WERI-Rb-1 (cell line): ENCODE measurements at regions not wholly inside any gene's neighbourhood (a gene's known extent, or its start where the extent isn't known, plus 50 kb on each side); places are given as distances from the start of the nearest gene placed in this dataset.
"Not testable (repeated sequence)": the region's sequence is repeated elsewhere in the genome, so short reads cannot be mapped to it uniquely, and the experiment has no call there.

Source experiments
- DNase-seq: peaks from one replicate; pipeline ENCODE4 v3.0.0-alpha.2; 2020
- H3K27ac ChIP-seq: fragments of 250-450 bp; sonication (Bioruptor Pico); 2 replicates; pipeline ENCODE4 v1.5.1; 2020; ENCODE audit warnings: mild to moderate bottlenecking, moderate library complexity
- H3K27me3 ChIP-seq: fragments of 250-450 bp; sonication (Bioruptor Pico); 2 replicates; pipeline ENCODE4 v1.5.1; 2021; ENCODE audit warnings: mild to moderate bottlenecking, low read depth, moderate library complexity; ENCODE audit not compliant: insufficient read depth, severe bottlenecking
- H3K36me3 ChIP-seq: fragments of 250-450 bp; sonication (Bioruptor Pico); 2 replicates; pipeline ENCODE4 v1.5.1; 2020; ENCODE audit warnings: mild to moderate bottlenecking, moderate library complexity
- H3K4me3 ChIP-seq: 2 replicates; pipeline ENCODE4 v1.5.1; 2011; ENCODE audit warnings: low read depth, mild to moderate bottlenecking, control low read depth, low read length
- H3K9me3 ChIP-seq: fragments of 250-450 bp; sonication (Bioruptor Pico); 2 replicates; pipeline ENCODE4 v1.5.1; 2021; ENCODE audit warnings: mild to moderate bottlenecking, moderate library complexity; ENCODE audit not compliant: severe bottlenecking
- TF ChIP-seq, protein P1 (sequence below): IDR thresholded peaks from 2 replicates; pipeline ENCODE4 v1.5.1; 2011; ENCODE audit warnings: low read depth, mild to moderate bottlenecking, control low read depth, inconsistent platforms, low read length

DNA sequence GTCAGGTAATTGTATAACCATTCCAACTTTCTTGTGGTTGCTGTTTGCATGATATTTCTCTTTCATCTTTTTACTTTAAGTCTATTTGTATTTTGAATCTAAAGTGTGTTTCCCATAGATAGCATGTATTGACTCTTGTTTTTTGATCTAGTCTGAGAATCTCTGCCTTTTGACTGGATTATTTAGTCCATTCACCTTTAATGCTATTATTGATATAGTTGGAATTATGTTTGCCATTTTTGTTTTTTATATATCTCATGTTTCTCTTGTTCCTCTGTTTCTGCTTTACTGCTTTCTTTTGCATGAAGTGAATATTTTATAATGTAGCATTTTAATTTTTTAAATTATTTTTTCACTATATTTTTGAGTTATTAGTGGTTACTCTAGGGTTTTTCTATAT lies 103.9 kb upstream of the PMCH start:
- TF ChIP-seq, protein P1, sequence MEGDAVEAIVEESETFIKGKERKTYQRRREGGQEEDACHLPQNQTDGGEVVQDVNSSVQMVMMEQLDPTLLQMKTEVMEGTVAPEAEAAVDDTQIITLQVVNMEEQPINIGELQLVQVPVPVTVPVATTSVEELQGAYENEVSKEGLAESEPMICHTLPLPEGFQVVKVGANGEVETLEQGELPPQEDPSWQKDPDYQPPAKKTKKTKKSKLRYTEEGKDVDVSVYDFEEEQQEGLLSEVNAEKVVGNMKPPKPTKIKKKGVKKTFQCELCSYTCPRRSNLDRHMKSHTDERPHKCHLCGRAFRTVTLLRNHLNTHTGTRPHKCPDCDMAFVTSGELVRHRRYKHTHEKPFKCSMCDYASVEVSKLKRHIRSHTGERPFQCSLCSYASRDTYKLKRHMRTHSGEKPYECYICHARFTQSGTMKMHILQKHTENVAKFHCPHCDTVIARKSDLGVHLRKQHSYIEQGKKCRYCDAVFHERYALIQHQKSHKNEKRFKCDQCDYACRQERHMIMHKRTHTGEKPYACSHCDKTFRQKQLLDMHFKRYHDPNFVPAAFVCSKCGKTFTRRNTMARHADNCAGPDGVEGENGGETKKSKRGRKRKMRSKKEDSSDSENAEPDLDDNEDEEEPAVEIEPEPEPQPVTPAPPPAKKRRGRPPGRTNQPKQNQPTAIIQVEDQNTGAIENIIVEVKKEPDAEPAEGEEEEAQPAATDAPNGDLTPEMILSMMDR = no peak
- no peaks in the 10 kb centered on the region for H3K36me3 ChIP-seq

DNA sequence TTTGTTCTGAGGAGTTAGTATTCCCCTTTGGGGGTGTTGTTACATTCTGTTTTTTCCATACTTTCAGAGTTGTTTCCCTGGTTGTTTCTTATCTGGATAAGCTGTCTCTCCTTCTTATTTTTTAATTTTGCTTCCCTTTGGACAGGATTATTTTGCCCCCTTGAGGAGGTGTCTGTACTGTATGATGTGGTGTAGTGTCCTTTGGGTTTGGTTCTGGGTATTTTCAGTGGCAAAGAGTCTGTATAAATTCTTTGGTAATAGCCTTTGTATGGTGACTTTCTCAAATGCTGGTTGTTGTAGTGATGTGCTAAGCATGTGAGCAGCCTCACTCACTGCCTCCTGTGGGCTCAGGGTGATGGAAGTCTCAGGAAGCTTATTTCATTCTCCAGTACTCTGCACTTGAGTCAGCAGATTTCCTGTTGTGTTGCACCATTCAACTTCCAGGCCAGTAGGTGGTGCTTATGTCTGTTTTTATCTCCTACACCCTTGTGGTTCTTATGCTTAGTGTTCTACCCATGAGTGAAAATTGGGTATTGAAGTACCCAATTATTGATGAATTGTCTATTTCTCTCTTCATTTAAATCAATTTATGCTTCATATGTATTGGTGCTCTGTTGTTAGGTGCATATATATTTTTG lies 103.3 kb upstream of the PMCH start:
- H3K36me3 ChIP-seq = no peaks in the 10 kb centered on the region
- H3K27me3 ChIP-seq = no peaks in the 10 kb centered on the region
- DNase-seq = peak; percentile 33
- H3K4me3 ChIP-seq = no peak overlapping the region
- H3K9me3 ChIP-seq = no peaks in the 10 kb centered on the region
- TF ChIP-seq, protein P1 = peak; percentile 70
- no peak overlapping the region for H3K27ac ChIP-seq

More for the DNA sequence above, 103.9 kb upstream of the PMCH start:
- Histone ChIP-seq H3K27me3 (no peaks in the 10 kb centered on the region), H3K9me3 (no peaks in the 10 kb centered on the region), H3K27ac (no peak overlapping the region), H3K4me3 (no peak overlapping the region)
- no peak for DNase-seq

DNA sequence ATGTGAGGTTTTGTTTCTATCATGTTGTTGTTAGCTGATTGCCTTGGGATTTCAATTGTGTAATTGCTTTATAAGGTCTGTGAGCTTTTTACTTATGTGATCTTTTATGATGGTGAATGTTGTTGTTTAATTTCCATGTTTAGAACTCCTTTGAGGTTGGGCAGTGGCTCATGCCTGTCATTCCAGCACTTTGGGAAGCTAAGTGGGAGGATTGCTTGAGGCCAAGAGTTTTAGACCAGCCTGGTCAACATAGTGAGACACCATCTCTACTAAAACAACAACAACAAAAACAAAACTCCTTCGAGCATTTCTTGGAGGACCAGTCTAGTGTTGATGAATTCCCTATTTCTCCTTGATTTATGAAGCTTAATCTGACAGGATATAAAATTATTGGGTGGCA lies 102.1 kb upstream of the PMCH start:
- no peaks in the 10 kb centered on the region for H3K36me3 ChIP-seq
- TF ChIP-seq, protein P1 = no peak
- DNase-seq = no peak
- no peak overlapping the region for H3K27ac ChIP-seq
- no peaks in the 10 kb centered on the region for H3K9me3 ChIP-seq
- H3K27me3 ChIP-seq = no peaks in the 10 kb centered on the region
- no peak overlapping the region for H3K4me3 ChIP-seq

DNA sequence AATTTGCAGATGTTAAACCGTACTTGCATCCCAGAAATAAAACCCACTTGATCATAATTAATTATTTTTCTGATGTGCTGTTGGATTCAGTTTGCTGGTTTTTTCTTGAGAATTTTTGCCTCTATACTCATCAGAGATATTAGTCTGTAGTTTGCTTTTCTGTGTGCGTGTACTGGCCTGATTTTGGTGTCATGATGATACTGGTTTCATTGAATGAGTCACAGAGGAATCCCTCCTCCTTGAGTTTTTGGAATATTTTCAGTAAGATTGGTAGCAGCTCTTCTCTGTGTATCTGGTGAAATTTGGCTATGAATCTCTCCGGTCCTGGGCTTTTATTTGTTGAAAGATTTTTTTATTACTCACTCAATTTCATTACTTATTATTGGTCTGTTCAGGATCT lies 100.4 kb upstream of the PMCH start:
- no peaks in the 10 kb centered on the region for H3K9me3 ChIP-seq
- H3K27me3 ChIP-seq = no peaks in the 10 kb centered on the region
- no peaks in the 10 kb centered on the region for H3K36me3 ChIP-seq
- no peak overlapping the region for H3K4me3 ChIP-seq
- H3K27ac ChIP-seq = no peak overlapping the region
- no peak for DNase-seq
- TF ChIP-seq, protein P1 = no peak

DNA sequence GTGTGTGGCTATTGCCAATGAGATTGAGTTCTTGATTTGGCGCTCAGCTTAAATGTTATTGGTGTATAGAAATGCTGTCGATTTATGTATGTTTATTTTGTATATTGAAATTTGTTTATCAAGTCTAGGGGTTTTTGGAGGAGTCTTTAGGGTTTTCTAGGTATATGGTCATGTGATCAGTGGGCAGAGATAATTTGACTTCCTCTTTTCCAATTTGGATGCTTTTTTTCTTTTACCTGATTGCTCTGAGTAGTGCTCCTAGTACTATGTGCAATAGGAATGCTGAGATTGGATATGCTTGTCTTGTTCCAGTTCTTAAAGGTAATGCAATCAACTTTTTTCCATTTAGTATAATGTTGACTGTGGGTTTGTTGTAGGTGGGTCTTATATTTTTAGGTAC lies 99.8 kb upstream of the PMCH start:
- no peaks in the 10 kb centered on the region for H3K9me3 ChIP-seq
- no peak for DNase-seq
- H3K27ac ChIP-seq = no peak overlapping the region
- no peaks in the 10 kb centered on the region for H3K36me3 ChIP-seq
- TF ChIP-seq, protein P1 = no peak
- H3K27me3 ChIP-seq = no peaks in the 10 kb centered on the region
- H3K4me3 ChIP-seq = no peak overlapping the region

DNA sequence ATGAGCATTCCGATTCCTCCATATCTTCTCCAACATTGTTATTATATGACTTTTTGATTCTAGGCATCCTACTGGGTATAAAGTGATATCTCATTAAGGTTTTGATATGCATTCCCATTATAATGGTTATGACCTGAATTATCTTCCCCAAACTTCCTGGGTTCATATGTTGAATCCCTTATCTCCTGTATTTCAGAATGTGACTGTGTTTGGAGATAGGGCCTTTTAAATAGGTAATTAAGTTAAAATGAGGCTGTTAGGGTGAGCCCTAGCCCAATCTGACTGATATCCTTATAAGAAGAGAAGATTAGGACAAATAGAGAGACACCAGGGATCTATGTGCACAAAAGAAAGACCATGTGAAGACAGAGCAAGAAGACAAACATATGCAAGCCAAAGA lies 96.9 kb upstream of the PMCH start:
- H3K27ac ChIP-seq = no peak overlapping the region
- no peak for DNase-seq
- TF ChIP-seq, protein P1 = no peak
- H3K27me3 ChIP-seq = no peaks in the 10 kb centered on the region
- H3K9me3 ChIP-seq = no peaks in the 10 kb centered on the region
- H3K36me3 ChIP-seq = no peaks in the 10 kb centered on the region
- H3K4me3 ChIP-seq = no peak overlapping the region

DNA sequence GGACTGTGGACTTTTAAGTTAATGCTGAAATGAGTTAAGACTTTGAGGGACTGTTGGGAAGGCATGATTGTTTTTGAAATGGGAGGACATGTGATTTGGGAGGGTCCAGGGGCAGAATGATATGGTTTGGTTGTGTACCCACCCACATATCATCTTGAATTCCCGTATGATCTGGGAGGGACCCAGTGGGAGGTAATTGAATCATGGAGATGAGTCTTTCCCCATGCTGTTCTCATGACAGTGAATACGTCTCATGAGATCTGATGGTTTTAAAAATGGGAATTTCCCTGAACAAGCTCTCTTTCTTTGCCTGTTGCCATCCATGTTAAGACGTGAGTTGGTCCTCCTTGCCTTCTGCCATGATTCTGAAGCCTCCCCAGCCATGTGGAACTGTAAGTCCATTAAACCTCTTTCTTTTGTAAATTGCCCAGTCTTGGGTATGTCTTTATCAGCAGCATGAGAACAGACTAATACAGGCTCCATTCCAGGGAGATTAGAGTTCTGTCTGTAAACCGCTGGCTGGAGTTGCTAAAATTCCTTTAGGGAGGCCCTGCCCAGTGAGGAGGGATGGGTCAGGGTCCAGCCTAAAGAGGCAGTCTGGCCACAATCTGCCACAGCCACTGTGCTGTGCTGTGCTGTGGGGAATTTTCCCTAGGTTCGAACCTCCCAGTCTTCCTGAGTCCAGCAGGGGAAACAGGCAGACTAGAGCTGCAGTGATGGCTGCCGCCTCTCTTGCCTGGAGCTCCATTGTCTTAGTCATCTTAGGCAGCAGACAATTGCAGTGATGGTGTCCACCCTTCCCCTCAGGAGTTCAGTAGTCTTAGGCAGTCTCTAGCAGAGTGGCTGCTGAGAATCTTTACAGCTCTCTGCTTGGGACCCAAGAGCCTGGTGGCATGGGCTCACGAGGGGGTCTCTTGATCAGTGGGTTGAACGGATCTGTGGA lies 94.1 kb upstream of the PMCH start:
- DNase-seq, H3K36me3 ChIP-seq, H3K4me3 ChIP-seq, H3K9me3 ChIP-seq, H3K27ac ChIP-seq, H3K27me3 ChIP-seq: not testable (repeated sequence)

DNA sequence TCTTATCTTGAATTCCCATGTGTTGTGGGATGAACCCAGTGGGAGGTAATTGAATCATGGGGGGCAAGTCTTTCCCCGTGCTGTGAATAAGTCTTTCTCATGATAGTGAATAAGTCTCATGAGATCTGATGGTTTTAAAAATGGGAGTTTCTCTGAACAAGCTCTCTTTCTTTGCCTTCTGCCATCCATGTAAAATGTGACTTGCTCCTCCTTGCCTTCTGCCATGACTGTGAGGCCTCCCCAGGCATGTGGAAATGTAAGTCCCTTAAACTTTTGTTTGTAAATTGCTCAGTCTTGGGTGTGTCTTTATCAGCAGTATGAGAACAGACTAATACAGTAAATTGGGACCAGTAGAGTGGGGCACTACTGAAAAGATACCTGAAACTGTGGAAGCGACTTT lies 92.1 kb upstream of the PMCH start:
- H3K36me3 ChIP-seq, H3K27ac ChIP-seq, H3K4me3 ChIP-seq, H3K27me3 ChIP-seq, DNase-seq, H3K9me3 ChIP-seq: not testable (repeated sequence)
